ENCODE measurements at regions not wholly inside any gene's neighbourhood (a gene's known extent, or its start where the extent isn't known, plus 50 kb on each side); places are given as distances from the start of the nearest gene placed in this dataset.

DNA sequence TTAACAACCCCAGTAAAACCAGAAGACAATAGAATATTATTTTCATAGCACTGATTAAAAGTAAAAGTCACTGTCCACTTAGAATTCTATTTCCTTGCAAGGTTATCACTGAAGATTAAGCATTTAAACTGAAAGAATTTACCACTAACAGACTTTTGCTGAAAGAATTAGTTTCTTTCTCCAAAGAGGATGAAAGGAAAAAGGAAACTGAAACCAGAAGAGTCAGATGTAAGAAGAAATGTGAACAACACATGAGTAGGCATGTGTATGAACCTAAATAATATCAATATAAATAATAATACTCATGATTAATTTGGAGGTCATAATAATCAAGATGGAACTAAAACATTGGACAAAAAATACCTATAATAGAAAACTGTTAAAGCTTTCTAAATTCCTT, 82.4 kb upstream of the KLHL29 start:
- no peak for DNase-seq (ENCODE audit: extremely low read depth, insufficient read length)
- peaks cover 1% of the 10 kb centered on the region; the same call in 1 of the 2 replicates for H3K27me3 ChIP-seq (replicated peaks; ENCODE audit: control insufficient read depth, insufficient read depth, low read length)
- no peaks in the 10 kb centered on the region for H3K36me3 ChIP-seq (ENCODE audit: control insufficient read depth, insufficient read depth, low read length)
- TF ChIP-seq, protein P1, sequence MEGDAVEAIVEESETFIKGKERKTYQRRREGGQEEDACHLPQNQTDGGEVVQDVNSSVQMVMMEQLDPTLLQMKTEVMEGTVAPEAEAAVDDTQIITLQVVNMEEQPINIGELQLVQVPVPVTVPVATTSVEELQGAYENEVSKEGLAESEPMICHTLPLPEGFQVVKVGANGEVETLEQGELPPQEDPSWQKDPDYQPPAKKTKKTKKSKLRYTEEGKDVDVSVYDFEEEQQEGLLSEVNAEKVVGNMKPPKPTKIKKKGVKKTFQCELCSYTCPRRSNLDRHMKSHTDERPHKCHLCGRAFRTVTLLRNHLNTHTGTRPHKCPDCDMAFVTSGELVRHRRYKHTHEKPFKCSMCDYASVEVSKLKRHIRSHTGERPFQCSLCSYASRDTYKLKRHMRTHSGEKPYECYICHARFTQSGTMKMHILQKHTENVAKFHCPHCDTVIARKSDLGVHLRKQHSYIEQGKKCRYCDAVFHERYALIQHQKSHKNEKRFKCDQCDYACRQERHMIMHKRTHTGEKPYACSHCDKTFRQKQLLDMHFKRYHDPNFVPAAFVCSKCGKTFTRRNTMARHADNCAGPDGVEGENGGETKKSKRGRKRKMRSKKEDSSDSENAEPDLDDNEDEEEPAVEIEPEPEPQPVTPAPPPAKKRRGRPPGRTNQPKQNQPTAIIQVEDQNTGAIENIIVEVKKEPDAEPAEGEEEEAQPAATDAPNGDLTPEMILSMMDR (IDR thresholded peaks at IDR 0.05; ENCODE audit: insufficient read depth, low read length, poor library complexity, severe bottlenecking): no peak
- H3K4me3 ChIP-seq (replicated peaks; ENCODE audit: low read depth, low read length): no peak overlapping the region

DNA sequence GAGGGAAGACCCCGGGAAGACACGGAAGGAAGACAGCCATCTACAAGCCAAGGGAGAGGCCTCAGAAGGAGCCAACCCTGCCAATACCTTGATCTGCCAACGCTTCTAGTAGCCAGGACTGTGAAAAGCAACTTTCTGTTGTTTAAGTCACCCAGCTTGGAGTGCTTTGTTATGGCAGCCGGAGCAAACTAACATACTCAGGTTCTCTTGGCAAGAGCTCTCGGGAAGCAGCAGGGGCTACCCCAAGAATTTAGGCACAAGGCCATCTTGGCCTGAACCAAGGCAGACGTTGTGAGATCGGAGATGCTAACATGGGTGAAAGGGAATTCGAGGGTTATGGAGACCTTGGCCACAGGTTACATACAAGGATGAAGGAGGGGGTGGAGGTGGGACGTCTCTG, 78.6 kb upstream of the KLHL29 start:
- H3K27me3 ChIP-seq (replicated peaks; ENCODE audit: control insufficient read depth, insufficient read depth, low read length): peaks cover 1% of the 10 kb centered on the region; the same call in 1 of the 2 replicates
- no peak overlapping the region for H3K4me3 ChIP-seq (replicated peaks; ENCODE audit: low read depth, low read length)
- no peak for DNase-seq (ENCODE audit: extremely low read depth, insufficient read length)
- no peaks in the 10 kb centered on the region for H3K36me3 ChIP-seq (ENCODE audit: control insufficient read depth, insufficient read depth, low read length)
- TF ChIP-seq, protein P1 (IDR thresholded peaks at IDR 0.05; ENCODE audit: insufficient read depth, low read length, poor library complexity, severe bottlenecking): no peak

DNA sequence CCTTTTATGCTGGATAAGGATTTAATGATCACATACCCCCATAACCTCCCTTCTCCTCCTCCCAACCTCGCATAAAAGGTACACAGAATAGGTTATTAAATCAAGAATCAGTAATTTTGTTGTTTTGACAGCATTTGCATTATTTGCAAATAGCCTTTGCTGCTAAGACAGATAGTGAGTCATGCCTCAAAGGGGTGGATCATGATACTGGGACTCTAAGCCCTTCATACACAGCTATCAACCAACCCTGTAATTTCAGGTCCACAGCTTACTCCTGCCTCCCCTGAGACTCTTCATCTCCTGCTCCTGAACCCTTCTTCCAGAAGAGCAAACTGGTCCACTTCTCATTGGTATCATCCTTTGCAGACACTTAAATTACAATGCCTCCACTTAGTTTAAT, 73.8 kb upstream of the KLHL29 start:
- no peak for DNase-seq (ENCODE audit: extremely low read depth, insufficient read length)
- H3K36me3 ChIP-seq (ENCODE audit: control insufficient read depth, insufficient read depth, low read length): no peaks in the 10 kb centered on the region
- H3K27me3 ChIP-seq (replicated peaks; ENCODE audit: control insufficient read depth, insufficient read depth, low read length): no peaks in the 10 kb centered on the region; the same call in 1 of the 2 replicates
- TF ChIP-seq, protein P1 (IDR thresholded peaks at IDR 0.05; ENCODE audit: insufficient read depth, low read length, poor library complexity, severe bottlenecking): no peak
- H3K4me3 ChIP-seq (replicated peaks; ENCODE audit: low read depth, low read length): no peak overlapping the region

DNA sequence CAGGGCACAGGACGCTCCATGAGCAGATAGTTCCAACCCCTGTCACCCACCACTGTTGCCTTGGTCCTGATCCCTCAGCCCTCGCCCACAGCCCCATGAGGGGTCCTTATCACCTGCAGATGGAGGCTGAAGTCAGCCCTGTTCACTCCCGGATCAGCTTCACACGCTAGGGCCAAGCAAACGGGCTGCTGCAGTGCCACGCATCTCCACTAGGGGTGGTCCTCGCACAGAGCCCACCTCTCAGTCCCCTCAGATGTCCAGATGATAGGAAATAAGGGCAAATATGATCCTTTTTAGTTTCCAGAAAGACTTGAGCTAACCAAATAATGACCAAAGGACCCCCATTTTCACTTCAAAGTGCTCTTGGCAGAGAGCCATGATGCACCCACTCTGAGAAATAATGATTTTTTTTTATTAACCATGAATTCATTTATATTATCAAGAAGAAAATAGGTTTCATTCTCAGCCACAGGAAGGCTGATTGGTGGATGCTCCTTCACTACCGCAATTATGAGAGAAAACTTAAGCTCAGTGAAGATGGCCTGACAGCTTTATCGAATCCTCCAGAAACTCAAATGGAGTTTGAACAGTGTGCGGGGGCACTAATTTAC, 71.9 kb upstream of the KLHL29 start:
- Histone ChIP-seq H3K36me3 (ENCODE audit: control insufficient read depth, insufficient read depth, low read length) (no peaks in the 10 kb centered on the region), H3K27me3 (replicated peaks; ENCODE audit: control insufficient read depth, insufficient read depth, low read length) (no peaks in the 10 kb centered on the region; the same call in 1 of the 2 replicates), H3K4me3 (replicated peaks; ENCODE audit: low read depth, low read length) (no peak overlapping the region)
- TF ChIP-seq, protein P1 (IDR thresholded peaks at IDR 0.05; ENCODE audit: insufficient read depth, low read length, poor library complexity, severe bottlenecking): peak; percentile 98
- peak; percentile 32 for DNase-seq (ENCODE audit: extremely low read depth, insufficient read length)

DNA sequence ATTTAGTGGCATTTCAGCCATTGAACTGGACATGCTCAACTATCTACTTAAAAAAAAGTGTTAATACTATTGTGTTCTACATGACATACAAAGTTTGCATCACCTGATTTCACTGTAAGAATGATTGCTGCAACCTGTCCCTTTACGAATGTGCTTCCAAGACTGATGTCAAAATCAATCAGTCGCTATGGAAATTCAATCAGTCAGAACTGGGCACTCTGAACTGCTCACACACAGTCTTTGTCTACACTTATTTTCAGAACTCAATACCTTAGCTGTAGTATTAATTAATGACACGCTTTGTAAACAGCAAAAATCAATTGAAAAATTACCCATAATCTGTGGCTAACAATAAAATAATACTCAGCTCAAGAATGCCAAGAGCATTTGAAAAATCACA, 70.3 kb upstream of the KLHL29 start:
- H3K36me3 ChIP-seq (ENCODE audit: control insufficient read depth, insufficient read depth, low read length): no peaks in the 10 kb centered on the region
- DNase-seq (ENCODE audit: extremely low read depth, insufficient read length): no peak
- no peaks in the 10 kb centered on the region; the same call in 1 of the 2 replicates for H3K27me3 ChIP-seq (replicated peaks; ENCODE audit: control insufficient read depth, insufficient read depth, low read length)
- TF ChIP-seq, protein P1 (IDR thresholded peaks at IDR 0.05; ENCODE audit: insufficient read depth, low read length, poor library complexity, severe bottlenecking): no peak
- no peak overlapping the region for H3K4me3 ChIP-seq (replicated peaks; ENCODE audit: low read depth, low read length)

DNA sequence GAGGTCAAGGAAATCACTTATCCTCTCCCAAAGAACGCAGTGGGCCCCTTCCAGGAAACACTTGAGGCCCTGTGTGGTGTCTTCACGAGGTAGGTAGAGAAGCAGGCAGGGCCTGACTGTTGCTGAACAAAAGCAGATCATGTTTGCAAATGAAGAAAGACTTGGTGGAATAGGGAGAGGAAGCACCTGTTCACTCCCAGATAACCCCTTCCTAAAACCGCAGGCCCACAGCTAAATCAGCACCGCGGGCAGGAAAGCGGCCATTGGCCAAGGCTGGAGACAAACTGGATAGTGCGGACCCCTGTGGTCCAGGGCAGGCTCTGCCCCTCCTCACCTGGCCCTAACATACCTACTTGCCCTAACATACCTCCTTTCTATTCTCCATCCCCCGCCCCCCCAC, 64.9 kb upstream of the KLHL29 start:
- no peaks in the 10 kb centered on the region for H3K36me3 ChIP-seq (ENCODE audit: control insufficient read depth, insufficient read depth, low read length)
- TF ChIP-seq, protein P1 (IDR thresholded peaks at IDR 0.05; ENCODE audit: insufficient read depth, low read length, poor library complexity, severe bottlenecking): no peak
- no peak for DNase-seq (ENCODE audit: extremely low read depth, insufficient read length)
- H3K4me3 ChIP-seq (replicated peaks; ENCODE audit: low read depth, low read length): no peak overlapping the region
- H3K27me3 ChIP-seq (replicated peaks; ENCODE audit: control insufficient read depth, insufficient read depth, low read length): peaks cover 3% of the 10 kb centered on the region
